Endothelial cell of umbilical vein (primary cell): ENCODE measurements at regions not wholly inside any gene's neighbourhood (a gene's known extent, or its start where the extent isn't known, plus 50 kb on each side); places are given as distances from the start of the nearest gene placed in this dataset.
"Not testable (repeated sequence)": the region's sequence is repeated elsewhere in the genome, so short reads cannot be mapped to it uniquely, and the experiment has no call there.

Source experiments
- EZH2 ChIP-seq: IDR thresholded peaks from 2 replicates; pipeline ENCODE4 v1.6.1; 2012; ENCODE audit warnings: borderline replicate concordance, low read depth, mild to moderate bottlenecking, moderate library complexity, low read length, inconsistent platforms; ENCODE audit not compliant: severe bottlenecking
- MAX ChIP-seq: IDR thresholded peaks from 2 replicates; pipeline ENCODE4 v1.6.1; 2011; ENCODE audit not compliant: insufficient read depth, insufficient read length
- MYC ChIP-seq: IDR thresholded peaks from one replicate; pipeline ENCODE4 v1.6.1; 2011; ENCODE audit warnings: mild to moderate bottlenecking, low read depth, low read length
- POLR2A ChIP-seq: IDR thresholded peaks from 2 replicates; pipeline ENCODE4 v1.6.1; 2012; ENCODE audit warnings: low read depth, mild to moderate bottlenecking, control low read depth, low read length
- TF ChIP-seq, protein P1 (sequence below), 2 donors: IDR thresholded peaks; 1 replicate in 1 of 2; 2 replicates in 1 of 2; pipeline ENCODE4 v1.5.1; 2011; ENCODE audit warnings: low read length in 2 of 2, mild to moderate bottlenecking in 2 of 2, moderate library complexity in 2 of 2, control low read depth in 1 of 2, inconsistent platforms in 1 of 2, low read depth in 1 of 2; ENCODE audit not compliant: insufficient read depth in 1 of 2; ENCODE audit errors: extremely low read depth in 1 of 2

GRCh38 chr16:8030004-8030403 is 560.3 kb downstream of the TMEM114 start:
- not testable (repeated sequence) for TF ChIP-seq EZH2, POLR2A, MAX, MYC
- TF ChIP-seq, protein P1, sequence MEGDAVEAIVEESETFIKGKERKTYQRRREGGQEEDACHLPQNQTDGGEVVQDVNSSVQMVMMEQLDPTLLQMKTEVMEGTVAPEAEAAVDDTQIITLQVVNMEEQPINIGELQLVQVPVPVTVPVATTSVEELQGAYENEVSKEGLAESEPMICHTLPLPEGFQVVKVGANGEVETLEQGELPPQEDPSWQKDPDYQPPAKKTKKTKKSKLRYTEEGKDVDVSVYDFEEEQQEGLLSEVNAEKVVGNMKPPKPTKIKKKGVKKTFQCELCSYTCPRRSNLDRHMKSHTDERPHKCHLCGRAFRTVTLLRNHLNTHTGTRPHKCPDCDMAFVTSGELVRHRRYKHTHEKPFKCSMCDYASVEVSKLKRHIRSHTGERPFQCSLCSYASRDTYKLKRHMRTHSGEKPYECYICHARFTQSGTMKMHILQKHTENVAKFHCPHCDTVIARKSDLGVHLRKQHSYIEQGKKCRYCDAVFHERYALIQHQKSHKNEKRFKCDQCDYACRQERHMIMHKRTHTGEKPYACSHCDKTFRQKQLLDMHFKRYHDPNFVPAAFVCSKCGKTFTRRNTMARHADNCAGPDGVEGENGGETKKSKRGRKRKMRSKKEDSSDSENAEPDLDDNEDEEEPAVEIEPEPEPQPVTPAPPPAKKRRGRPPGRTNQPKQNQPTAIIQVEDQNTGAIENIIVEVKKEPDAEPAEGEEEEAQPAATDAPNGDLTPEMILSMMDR (IDR thresholded peaks at IDR 0.05; ENCODE audit: extremely low read depth in 1 of 2, insufficient read depth in 1 of 2, low read depth in 1 of 2, low read length in 2 of 2), result not testable (repeated sequence)
